Prostate gland (tissue), 2 donors: ENCODE measurements at regions not wholly inside any gene's neighbourhood (a gene's known extent, or its start where the extent isn't known, plus 50 kb on each side); places are given as distances from the start of the nearest gene placed in this dataset.

Source experiments
- DNase-seq: peaks from one replicate; pipeline ENCODE4 v3.0.0-alpha.2; 2019; ENCODE audit warnings: low spot score
- H3K27ac ChIP-seq, 2 donors: fragments of 200-600 bp; sonication (generic); 2 replicates each; pipeline ENCODE4 v1.5.1; 2017 to 2019
- H3K27me3 ChIP-seq: fragments of 200-600 bp; sonication (generic); replicated peaks from 2 replicates; pipeline ENCODE4 v1.5.1; 2019; ENCODE audit not compliant: insufficient read depth
- H3K36me3 ChIP-seq, 2 donors: fragments of 200-600 bp; sonication (generic); 1 replicate in 1 of 2; 2 replicates in 1 of 2; pipeline versions ENCODE4 v1.5.1 to v1.8.1; 2017 to 2019
- H3K4me1 ChIP-seq: fragments of 200-600 bp; sonication (generic); replicated peaks from 2 replicates; pipeline ENCODE4 v1.5.1; 2019
- H3K4me3 ChIP-seq, 2 donors: fragments of 200-600 bp; sonication (generic); 2 replicates each; pipeline ENCODE4 v1.5.1; 2017 to 2019
- H3K9me3 ChIP-seq: fragments of 200-600 bp; sonication (generic); 2 replicates; pipeline ENCODE4 v1.5.1; 2017
- CTCF ChIP-seq, 4 experiments: fragments of 200-600 bp in 2 of 4; fragments of 450-650 bp in 2 of 4; sonication (generic) in 2 of 4; IDR thresholded peaks; 1 replicate in 3 of 4; 2 replicates in 1 of 4; pipeline ENCODE4 v1.5.1; 2016 to 2019; ENCODE audit warnings: antibody characterized with exemption in 4 of 4, mild to moderate bottlenecking in 2 of 4, moderate library complexity in 2 of 4
- POLR2A ChIP-seq: fragments of 450-650 bp; IDR thresholded peaks from one replicate; pipeline ENCODE4 v1.6.1; 2016; ENCODE audit warnings: antibody characterized with exemption, mild to moderate bottlenecking
- POLR2AphosphoS5 ChIP-seq: sonication (generic); formaldehyde crosslinking; IDR thresholded peaks from one replicate; pipeline ENCODE4 v1.6.1; 2017; ENCODE audit warnings: antibody characterized with exemption
- WGBS: methylation state at CpG from one replicate; pipeline ENCODE4 v1.1.5; 2018; 5-methylcytosine and 5-hydroxymethylcytosine counted together
- intact Hi-C: fragments of 100-400 bp; cut with DNase I; formaldehyde crosslinking; loops from one replicate; pipeline ENCODE4 v1.14.2; 2022

GRCh38 chr3:64278625-64279024 is 53.4 kb upstream of the PRICKLE2 start:
- WGBS: 92% methylated on average over 5 of the region's 5 CpGs
- Histone ChIP-seq H3K4me1 (no peaks in the 10 kb centered on the region), H3K27me3 (no peaks in the 10 kb centered on the region), H3K4me3 (no peak overlapping the region), H3K27ac (no peak overlapping the region), H3K9me3 (no peaks in the 10 kb centered on the region), H3K36me3 (no peaks in the 10 kb centered on the region)
- DNase-seq: no peak
- intact Hi-C loops: no loop called here
- TF ChIP-seq POLR2A (no peak), POLR2AphosphoS5 (no peak), CTCF (IDR thresholded peaks at IDR 0.05) (no peak)

DNA sequence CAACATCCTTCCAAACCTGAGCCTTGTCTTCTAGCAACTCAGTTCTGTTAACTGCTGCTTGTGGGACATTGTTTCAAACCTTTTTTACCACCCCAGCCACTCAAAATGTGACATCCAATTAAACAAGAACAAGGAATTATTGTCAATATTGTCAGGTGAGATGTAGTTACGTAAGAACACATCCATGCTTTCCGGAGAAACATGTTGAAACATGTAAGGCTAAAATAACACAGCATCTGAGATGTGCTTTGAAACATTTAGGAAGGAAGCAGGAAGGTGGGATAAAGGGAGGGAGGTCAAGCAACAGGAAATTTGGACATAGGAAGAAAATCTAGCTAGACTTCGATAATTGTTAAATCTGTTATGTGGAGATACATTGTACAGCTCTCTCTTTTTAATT is 50.9 kb upstream of the PRICKLE2 start:
- no peaks in the 10 kb centered on the region for H3K36me3 ChIP-seq
- TF ChIP-seq POLR2AphosphoS5 (no peak), CTCF (IDR thresholded peaks at IDR 0.05) (no peak), POLR2A (no peak)
- no peaks in the 10 kb centered on the region for H3K4me1 ChIP-seq
- no peak overlapping the region for H3K4me3 ChIP-seq
- H3K27me3 ChIP-seq: no peaks in the 10 kb centered on the region
- intact Hi-C loops: no loop called here
- WGBS: 57% methylated on average over 3 of the region's 3 CpGs
- H3K9me3 ChIP-seq: no peaks in the 10 kb centered on the region
- DNase-seq: no peak
- H3K27ac ChIP-seq: no peak overlapping the region
